H1 (cell line): ENCODE measurements at regions not wholly inside any gene's neighbourhood (a gene's known extent, or its start where the extent isn't known, plus 50 kb on each side); places are given as distances from the start of the nearest gene placed in this dataset.

Experiments used
- CTCF ChIP-seq, 3 experiments: IDR thresholded peaks; 1 replicate in 2 of 3; 2 replicates in 1 of 3; pipeline versions ENCODE4 v1.5.1 to v1.6.1; 2011; ENCODE audit warnings: low read length in 3 of 3, mild to moderate bottlenecking in 3 of 3, inconsistent platforms in 2 of 3, low read depth in 1 of 3, moderate library complexity in 1 of 3; ENCODE audit not compliant: insufficient read depth in 1 of 3; ENCODE audit errors: control extremely low read depth in 1 of 3
- YY1 ChIP-seq: IDR thresholded peaks from 2 replicates; pipeline ENCODE4 v1.6.1; 2011; ENCODE audit warnings: low read depth, mild to moderate bottlenecking, low read length

- TF ChIP-seq CTCF (IDR thresholded peaks at IDR 0.05; ENCODE audit: control extremely low read depth in 1 of 3, insufficient read depth in 1 of 3, low read depth in 1 of 3, low read length in 3 of 3) (no peak), YY1 (no peak)
These were observed 234.4 kb downstream of the SOCS6 start (continued) for GRCh38 chr18:70523035-70523791.
